Ovary (tissue), 3 donors: ENCODE measurements at regions not wholly inside any gene's neighbourhood (a gene's known extent, or its start where the extent isn't known, plus 50 kb on each side); places are given as distances from the start of the nearest gene placed in this dataset.

ENCODE experiments used
- EP300 ChIP-seq: sonication (generic); formaldehyde crosslinking; IDR thresholded peaks from one replicate; pipeline ENCODE4 v1.6.1; 2017; ENCODE audit warnings: antibody characterized with exemption
- TF ChIP-seq, protein P1 (sequence below), 3 donors: fragments of 450-650 bp in 2 of 3; fragments of 200-600 bp in 1 of 3; IDR thresholded peaks; one replicate each; pipeline versions ENCODE4 v1.5.1 to v1.8.0; 2016 to 2022; ENCODE audit warnings: antibody characterized with exemption in 3 of 3, mild to moderate bottlenecking in 1 of 3
- donor health status: DM: no; HTN: no; CAD: no.

DNA sequence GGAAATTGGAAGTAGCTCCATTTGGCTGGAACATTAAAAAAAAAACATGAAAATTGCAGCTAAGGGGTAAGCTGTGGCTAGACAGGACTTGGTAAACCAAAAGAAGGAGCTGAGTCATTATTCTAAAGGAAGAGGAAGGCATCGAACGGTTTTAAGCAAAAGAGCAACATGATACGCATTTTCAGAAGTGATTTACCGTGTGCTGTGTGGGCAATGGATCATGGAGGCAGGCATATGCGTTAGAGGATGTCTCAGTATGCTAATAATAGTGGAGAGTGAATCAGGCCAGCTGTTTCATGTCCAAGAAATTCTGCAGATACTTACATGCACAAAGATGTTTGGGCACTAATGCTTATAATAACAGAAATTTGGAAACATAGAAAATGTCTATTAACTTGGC lies 409.1 kb upstream of the ATP11B start:
- TF ChIP-seq EP300, result no peak
- TF ChIP-seq, protein P1, sequence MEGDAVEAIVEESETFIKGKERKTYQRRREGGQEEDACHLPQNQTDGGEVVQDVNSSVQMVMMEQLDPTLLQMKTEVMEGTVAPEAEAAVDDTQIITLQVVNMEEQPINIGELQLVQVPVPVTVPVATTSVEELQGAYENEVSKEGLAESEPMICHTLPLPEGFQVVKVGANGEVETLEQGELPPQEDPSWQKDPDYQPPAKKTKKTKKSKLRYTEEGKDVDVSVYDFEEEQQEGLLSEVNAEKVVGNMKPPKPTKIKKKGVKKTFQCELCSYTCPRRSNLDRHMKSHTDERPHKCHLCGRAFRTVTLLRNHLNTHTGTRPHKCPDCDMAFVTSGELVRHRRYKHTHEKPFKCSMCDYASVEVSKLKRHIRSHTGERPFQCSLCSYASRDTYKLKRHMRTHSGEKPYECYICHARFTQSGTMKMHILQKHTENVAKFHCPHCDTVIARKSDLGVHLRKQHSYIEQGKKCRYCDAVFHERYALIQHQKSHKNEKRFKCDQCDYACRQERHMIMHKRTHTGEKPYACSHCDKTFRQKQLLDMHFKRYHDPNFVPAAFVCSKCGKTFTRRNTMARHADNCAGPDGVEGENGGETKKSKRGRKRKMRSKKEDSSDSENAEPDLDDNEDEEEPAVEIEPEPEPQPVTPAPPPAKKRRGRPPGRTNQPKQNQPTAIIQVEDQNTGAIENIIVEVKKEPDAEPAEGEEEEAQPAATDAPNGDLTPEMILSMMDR (IDR thresholded peaks at IDR 0.05), result no peak
